ENCODE measurements at regions not wholly inside any gene's neighbourhood (a gene's known extent, or its start where the extent isn't known, plus 50 kb on each side); places are given as distances from the start of the nearest gene placed in this dataset.

GRCh38 chr17:22161376-22161775 lies 469.1 kb downstream of the KCNJ18 start:
- TF ChIP-seq CTCF (IDR thresholded peaks at IDR 0.05) (no peak), EP300 (IDR thresholded peaks at IDR 0.05) (no peak)
